Endodermal cell (in vitro differentiated cells): ENCODE measurements at regions not wholly inside any gene's neighbourhood (a gene's known extent, or its start where the extent isn't known, plus 50 kb on each side); places are given as distances from the start of the nearest gene placed in this dataset.
A peak's percentile ranks its signal among the peaks of the same experiment; 100 is the strongest.

Experiments used
- DNase-seq: peaks from one replicate; pipeline ENCODE4 v3.0.0-alpha.2; 2017
- H3K27ac ChIP-seq: 2 replicates; pipeline ENCODE4 v1.5.1; 2013; ENCODE audit warnings: mild to moderate bottlenecking, low read depth, low read length, moderate library complexity
- H3K27me3 ChIP-seq: 2 replicates; pipeline ENCODE4 v1.6.1; 2013; ENCODE audit warnings: mild to moderate bottlenecking, low read length, moderate library complexity; ENCODE audit not compliant: insufficient read depth, control insufficient read depth, poor library complexity, severe bottlenecking
- H3K36me3 ChIP-seq: 2 replicates; pipeline ENCODE4 v1.7.0; 2013; ENCODE audit warnings: mild to moderate bottlenecking, low read length, moderate library complexity; ENCODE audit not compliant: control insufficient read depth, insufficient read depth
- H3K4me1 ChIP-seq: one replicate; pipeline ENCODE4 v1.7.0; 2013; ENCODE audit warnings: low read length; ENCODE audit not compliant: control insufficient read depth, insufficient read depth
- H3K4me3 ChIP-seq: 2 replicates; pipeline ENCODE4 v1.5.1; 2013; ENCODE audit warnings: mild to moderate bottlenecking, low read length, moderate library complexity
- H3K9ac ChIP-seq: 2 replicates; pipeline ENCODE4 v1.6.1; 2013; ENCODE audit warnings: mild to moderate bottlenecking, low read length, moderate library complexity; ENCODE audit not compliant: poor library complexity, severe bottlenecking; ENCODE audit errors: extremely low read depth
- H3K9me3 ChIP-seq: 2 replicates; pipeline ENCODE4 v1.6.1; 2013; ENCODE audit warnings: mild to moderate bottlenecking, low read length, moderate library complexity; ENCODE audit not compliant: control insufficient read depth
- H3K27ac Mint-ChIP-seq: 2 replicates; pipeline ENCODE4 v1.8.0; 2020; ENCODE audit warnings: mixed read lengths
- H3K27me3 Mint-ChIP-seq: 2 replicates; pipeline ENCODE4 v1.8.0; 2021; ENCODE audit warnings: mild to moderate bottlenecking, mixed read lengths; ENCODE audit not compliant: insufficient read depth
- H3K36me3 Mint-ChIP-seq: 2 replicates; pipeline ENCODE4 v1.8.0; 2020; ENCODE audit warnings: low read depth, mixed read lengths
- H3K4me1 Mint-ChIP-seq: 2 replicates; pipeline ENCODE4 v1.8.0; 2020; ENCODE audit warnings: mixed read lengths
- H3K4me3 Mint-ChIP-seq: 2 replicates; pipeline ENCODE4 v1.8.0; 2020; ENCODE audit warnings: mild to moderate bottlenecking, moderate library complexity, mixed read lengths
- H3K9me3 Mint-ChIP-seq: 2 replicates; pipeline ENCODE4 v1.8.0; 2020; ENCODE audit warnings: mild to moderate bottlenecking, mixed read lengths
- CTCF ChIP-seq: fragments of 200-600 bp; sonication (generic); conservative IDR thresholded peaks from 2 replicates; pipeline ENCODE4 v1.5.0; 2021; ENCODE audit warnings: antibody characterized with exemption, mild to moderate bottlenecking
- WGBS, 2 experiments: methylation state at CpG; one replicate each; pipeline versions ENCODE4 v1.1.5 to v1.1.7; 2013; ENCODE audit warnings: missing lambda C conversion rate in 2 of 2, mixed read lengths in 1 of 2; ENCODE audit not compliant: insufficient coverage in 1 of 2, insufficient read length in 1 of 2; 5-methylcytosine and 5-hydroxymethylcytosine counted together

- Mint-ChIP-seq H3K9me3 (peaks cover 9% of the 10 kb centered on the region), H3K27me3 (no peaks in the 10 kb centered on the region), H3K4me1 (peaks cover 17% of the 10 kb centered on the region), H3K27ac (no peak overlapping the region), H3K36me3 (no peaks in the 10 kb centered on the region), H3K4me3 (peak overlapping the region; percentile 0)
- TF ChIP-seq CTCF, result no peak
- Histone ChIP-seq H3K9me3 (peaks cover 14% of the 10 kb centered on the region), H3K9ac (no peak overlapping the region), H3K4me3 (peak overlapping the region; percentile 23), H3K4me1 (peaks cover 12% of the 10 kb centered on the region), H3K36me3 (no peaks in the 10 kb centered on the region), H3K27me3 (no peaks in the 10 kb centered on the region), H3K27ac (no peak overlapping the region)
- WGBS, 2 experiments, result 80 to 82% methylated on average over 13 to 19 of the region's 19 CpGs
- DNase-seq, result peak; percentile 52
Observed at GRCh38 chr2:6429210-6429986, 436.3 kb downstream of the CMPK2 start.

GRCh38 chr2:6434438-6434837 lies 431.3 kb downstream of the CMPK2 start:
- H3K36me3 ChIP-seq, result no peaks in the 10 kb centered on the region
- DNase-seq, result no peak
- no peak overlapping the region for H3K4me3 Mint-ChIP-seq
- no peaks in the 10 kb centered on the region for H3K27me3 Mint-ChIP-seq
- 95 to 100% methylated on average over 2 to 6 of the region's 6 CpGs for WGBS, 2 experiments
- H3K4me1 ChIP-seq, result peaks cover 6% of the 10 kb centered on the region
- H3K27ac Mint-ChIP-seq, result no peak overlapping the region
- H3K27me3 ChIP-seq, result no peaks in the 10 kb centered on the region
- peaks cover 10% of the 10 kb centered on the region for H3K4me1 Mint-ChIP-seq
- no peaks in the 10 kb centered on the region for H3K36me3 Mint-ChIP-seq
- H3K27ac ChIP-seq, result no peak overlapping the region
- TF ChIP-seq CTCF, result no peak
- H3K4me3 ChIP-seq, result no peak overlapping the region
- no peak overlapping the region for H3K9ac ChIP-seq
- peaks cover under 1% of the 10 kb centered on the region for H3K9me3 Mint-ChIP-seq
- H3K9me3 ChIP-seq, result peaks cover 4% of the 10 kb centered on the region

- H3K27me3 Mint-ChIP-seq, result no peaks in the 10 kb centered on the region
- Histone ChIP-seq H3K36me3 (no peaks in the 10 kb centered on the region), H3K9ac (no peak overlapping the region), H3K9me3 (no peaks in the 10 kb centered on the region), H3K4me3 (no peak overlapping the region), H3K27ac (no peak overlapping the region), H3K27me3 (no peaks in the 10 kb centered on the region), H3K4me1 (no peaks in the 10 kb centered on the region)
- H3K4me1 Mint-ChIP-seq, result no peaks in the 10 kb centered on the region
- 91% methylated on average over 2 of the region's 2 CpGs; no CpG with 5 or more reads in 1 of the 2 experiments for WGBS, 2 experiments
- no peak overlapping the region for H3K27ac Mint-ChIP-seq
- H3K36me3 Mint-ChIP-seq, result no peaks in the 10 kb centered on the region
- no peaks in the 10 kb centered on the region for H3K9me3 Mint-ChIP-seq
- no peak overlapping the region for H3K4me3 Mint-ChIP-seq
- TF ChIP-seq CTCF, result no peak
- no peak for DNase-seq
Observed at GRCh38 chr2:6441800-6442199, 423.9 kb downstream of the CMPK2 start.
